ENCODE measurements at regions not wholly inside any gene's neighbourhood (a gene's known extent, or its start where the extent isn't known, plus 50 kb on each side); places are given as distances from the start of the nearest gene placed in this dataset.

DNA sequence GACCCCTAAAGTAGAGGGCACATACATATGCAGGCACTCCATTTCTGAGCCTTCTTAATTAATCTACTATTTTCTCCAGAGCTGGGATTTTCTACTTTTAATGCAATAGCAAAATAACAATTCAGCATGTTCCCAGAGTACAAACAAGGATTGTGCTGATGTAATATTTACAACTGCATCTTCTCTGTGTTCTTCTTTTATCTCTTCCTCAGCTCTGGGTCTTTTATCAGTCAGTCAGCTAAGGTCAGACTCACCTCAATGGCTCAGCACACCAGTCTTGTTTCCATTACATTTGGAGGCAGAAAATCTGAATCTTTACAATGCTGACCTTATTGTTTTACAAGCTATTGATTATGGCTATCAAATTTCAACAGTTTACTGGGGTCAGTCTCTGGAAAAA is 323.3 kb upstream of the NR5A2 start:
- H3K9me3 ChIP-seq = no peaks in the 10 kb centered on the region
- H3K27ac ChIP-seq = no peak overlapping the region
- ATAC-seq (ENCODE audit: insufficient number of reproducible peaks, low FRiP score, low read depth) (no peak), DNase-seq (ENCODE audit: low spot score) (no peak)
- H3K27me3 ChIP-seq (replicated peaks; ENCODE audit: insufficient read depth) = no peaks in the 10 kb centered on the region
- H3K4me3 ChIP-seq = no peak overlapping the region
- no peak for TF ChIP-seq CTCF (IDR thresholded peaks at IDR 0.05)
- no peaks in the 10 kb centered on the region for H3K4me1 ChIP-seq (ENCODE audit: control insufficient read depth in 1 of 2, low read depth in 2 of 2)
- no peaks in the 10 kb centered on the region for H3K36me3 ChIP-seq

- no peak for ATAC-seq (ENCODE audit: insufficient number of reproducible peaks, low FRiP score, low read depth)
- Histone ChIP-seq H3K27ac (no peak overlapping the region), H3K36me3 (no peaks in the 10 kb centered on the region)
Observed at GRCh38 chr1:199705825-199706224, 321.7 kb upstream of the NR5A2 start.

GRCh38 chr1:199706826-199707606 is 320.5 kb upstream of the NR5A2 start:
- H3K36me3 ChIP-seq = no peaks in the 10 kb centered on the region
- TF ChIP-seq CTCF (IDR thresholded peaks at IDR 0.05) = no peak

More at GRCh38 chr1:199705825-199706224, 321.7 kb upstream of the NR5A2 start:
- no peaks in the 10 kb centered on the region for H3K4me1 ChIP-seq (ENCODE audit: control insufficient read depth in 1 of 2, low read depth in 2 of 2)
- no peaks in the 10 kb centered on the region for H3K9me3 ChIP-seq
- no peaks in the 10 kb centered on the region for H3K27me3 ChIP-seq (replicated peaks; ENCODE audit: insufficient read depth)
- DNase-seq (ENCODE audit: low spot score) = no peak
- H3K4me3 ChIP-seq = no peak overlapping the region
- TF ChIP-seq CTCF (IDR thresholded peaks at IDR 0.05) = no peak

DNA sequence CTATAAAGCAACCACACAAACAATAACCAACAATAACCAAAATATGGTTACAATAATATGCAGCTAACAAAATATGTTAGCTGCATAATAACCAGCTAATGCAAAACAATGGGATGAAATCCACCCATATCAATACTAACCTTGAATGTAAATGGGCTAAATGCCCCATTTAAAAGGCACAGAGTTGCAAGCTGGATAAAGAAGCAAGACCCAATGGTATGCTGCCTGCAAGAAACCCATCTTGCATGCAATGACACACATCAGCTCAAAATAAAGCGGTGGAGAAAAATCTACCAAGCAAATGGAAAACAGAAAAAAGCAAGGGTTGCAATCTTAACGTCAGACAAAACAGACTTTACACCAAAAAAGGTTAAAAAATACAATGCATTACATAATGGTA is 316.5 kb upstream of the NR5A2 start:
- DNase-seq (ENCODE audit: low spot score) = no peak
- no peak for TF ChIP-seq CTCF (IDR thresholded peaks at IDR 0.05)
- no peak overlapping the region for H3K4me3 ChIP-seq
- no peaks in the 10 kb centered on the region for H3K4me1 ChIP-seq (ENCODE audit: control insufficient read depth in 1 of 2, low read depth in 2 of 2)
- no peaks in the 10 kb centered on the region for H3K36me3 ChIP-seq
- peaks cover 11% of the 10 kb centered on the region for H3K9me3 ChIP-seq
- no peak for ATAC-seq (ENCODE audit: insufficient number of reproducible peaks, low FRiP score, low read depth)
- no peaks in the 10 kb centered on the region for H3K27me3 ChIP-seq (replicated peaks; ENCODE audit: insufficient read depth)
- no peak overlapping the region for H3K27ac ChIP-seq

More at GRCh38 chr1:199706826-199707606, 320.5 kb upstream of the NR5A2 start:
- Histone ChIP-seq H3K27ac (no peak overlapping the region), H3K9me3 (peaks cover 8% of the 10 kb centered on the region), H3K27me3 (replicated peaks; ENCODE audit: insufficient read depth) (no peaks in the 10 kb centered on the region), H3K4me3 (no peak overlapping the region), H3K4me1 (ENCODE audit: control insufficient read depth in 1 of 2, low read depth in 2 of 2) (no peaks in the 10 kb centered on the region)
- DNase-seq (ENCODE audit: low spot score) (no peak), ATAC-seq (ENCODE audit: insufficient number of reproducible peaks, low FRiP score, low read depth) (no peak)

- Histone ChIP-seq H3K27me3 (replicated peaks; ENCODE audit: insufficient read depth) (no peaks in the 10 kb centered on the region), H3K9me3 (peaks cover 5% of the 10 kb centered on the region), H3K27ac (no peak overlapping the region), H3K36me3 (no peaks in the 10 kb centered on the region), H3K4me3 (no peak overlapping the region), H3K4me1 (ENCODE audit: control insufficient read depth in 1 of 2, low read depth in 2 of 2) (no peaks in the 10 kb centered on the region)
- TF ChIP-seq CTCF (IDR thresholded peaks at IDR 0.05) = no peak
- no peak for ATAC-seq (ENCODE audit: insufficient number of reproducible peaks, low FRiP score, low read depth)
- DNase-seq (ENCODE audit: low spot score) = no peak
Observed at GRCh38 chr1:199716729-199717128, 310.8 kb upstream of the NR5A2 start.

Measured in thoracic aorta (tissue), 2 donors.